A549 (cell line): ENCODE measurements at regions not wholly inside any gene's neighbourhood (a gene's known extent, or its start where the extent isn't known, plus 50 kb on each side); places are given as distances from the start of the nearest gene placed in this dataset.

Experiments
- ATAC-seq, 2 experiments: fragments of 200-7000 bp in 1 of 2; fragments of >200 bp in 1 of 2; cut with Nextera tagmentation in 1 of 2; cut with Tn5 transposase in 1 of 2; 3 replicates each; pipeline versions ENCODE4 v1.8.0 to v1.9.1; 2018 to 2020; ENCODE audit warnings: mild to moderate bottlenecking in 1 of 2, moderate library complexity in 1 of 2
- CTCF ChIA-PET: fragments of 300-600 bp; sonication (Branson Sonifier 250); formaldehyde crosslinking; extraction: SDS; loops from one replicate; lab custom pipeline; 2021; ENCODE audit warnings: antibody characterized with exemption, inconsistent platforms; lab: Yijun Ruan, JAX
- POLR2A ChIA-PET: fragments of 350-600 bp; formaldehyde crosslinking; extraction: SDS; loops from one replicate; lab custom pipeline; 2021; ENCODE audit warnings: antibody characterized with exemption, inconsistent platforms; lab: Yijun Ruan, JAX
- DNase-seq, 2 experiments: peaks; one replicate each; pipeline versions ENCODE4 v3.0.0 to v3.0.0-alpha.2; 2011 to 2016; ENCODE audit warnings: low read depth in 1 of 2, low spot score in 1 of 2
- FAIRE-seq: peaks from 2 replicates; lab custom pipeline; 2011; peaks lifted over from hg19 to GRCh38; lab: Jason Lieb, UNC
- H3K27ac ChIP-seq, 2 experiments: fragments of >200 bp; sonication (Bioruptor Twin); formaldehyde crosslinking; 3 replicates each; pipeline ENCODE4 v1.5.1; 2016 to 2017
- H3K4me1 ChIP-seq: fragments of >200 bp; sonication (Bioruptor Twin); formaldehyde crosslinking; 3 replicates; pipeline ENCODE4 v1.6.1; 2016
- H3K4me2 ChIP-seq: fragments of >200 bp; sonication (Bioruptor Twin); formaldehyde crosslinking; 3 replicates; pipeline ENCODE4 v1.6.1; 2016
- H3K4me3 ChIP-seq: fragments of >200 bp; sonication (Bioruptor Twin); formaldehyde crosslinking; 3 replicates; pipeline ENCODE4 v1.5.1; 2016
- H3K9me3 ChIP-seq: fragments of >200 bp; sonication (Bioruptor Twin); formaldehyde crosslinking; 3 replicates; pipeline ENCODE4 v1.6.1; 2016
- BCL3 ChIP-seq: fragments of >200 bp; sonication (Bioruptor Twin); formaldehyde crosslinking; IDR thresholded peaks from 3 replicates; pipeline ENCODE4 v1.6.1; 2016
- CEBPB ChIP-seq, 2 experiments: fragments of >200 bp in 1 of 2; sonication (Bioruptor Twin) in 1 of 2; formaldehyde crosslinking in 1 of 2; IDR thresholded peaks; 2 replicates each; pipeline ENCODE4 v1.6.1; 2012 to 2016
- CHD2 ChIP-seq: fragments of 150-350 bp; IDR thresholded peaks from 2 replicates; pipeline ENCODE4 v1.6.1; 2014; ENCODE audit warnings: low read length; ENCODE audit not compliant: partially characterized antibody
- E2F6 ChIP-seq: IDR thresholded peaks from 2 replicates; pipeline ENCODE4 v1.6.1; 2012; ENCODE audit warnings: low read depth, borderline replicate concordance
- EHMT2 ChIP-seq: fragments of 200-600 bp; sonication (generic); IDR thresholded peaks from 2 replicates; pipeline ENCODE4 v1.6.1; 2016; ENCODE audit warnings: antibody characterized with exemption, low read depth, mild to moderate bottlenecking, moderate library complexity
- FOSB ChIP-seq: fragments of 250-450 bp; sonication (Bioruptor Pico); IDR thresholded peaks from 2 replicates; pipeline ENCODE4 v1.5.0; 2020; ENCODE audit warnings: mild to moderate bottlenecking, moderate library complexity
- PHF8 ChIP-seq: fragments of 200-600 bp; sonication (generic); IDR thresholded peaks from 2 replicates; pipeline ENCODE4 v1.6.1; 2016; ENCODE audit warnings: low read depth, mild to moderate bottlenecking, antibody characterized with exemption, moderate library complexity, borderline replicate concordance
- POLR2A ChIP-seq: IDR thresholded peaks from 2 replicates; pipeline ENCODE4 v1.6.1; 2012; ENCODE audit warnings: mild to moderate bottlenecking, low read length
- POLR2AphosphoS2 ChIP-seq: conservative IDR thresholded peaks from 2 replicates; pipeline ENCODE4 v1.6.1; 2012; ENCODE audit warnings: low read length, improper control_type of control experiment, inconsistent platforms
- RNF2 ChIP-seq: fragments of 200-600 bp; sonication (generic); IDR thresholded peaks from 2 replicates; pipeline ENCODE4 v1.6.1; 2016; ENCODE audit warnings: low read depth, mild to moderate bottlenecking, antibody characterized with exemption, moderate library complexity, borderline replicate concordance
- SREBF2 ChIP-seq: fragments of 450-650 bp; IDR thresholded peaks from 2 replicates; pipeline ENCODE4 v1.6.1; 2014; ENCODE audit warnings: mild to moderate bottlenecking, moderate library complexity
- TP53 ChIP-seq: fragments of 250-450 bp; sonication (Bioruptor Pico); IDR thresholded peaks from 2 replicates; pipeline ENCODE4 v1.5.0; 2021; ENCODE audit warnings: mild to moderate bottlenecking, moderate library complexity
- ZC3H11A ChIP-seq: fragments of 450-650 bp; IDR thresholded peaks from 2 replicates; pipeline ENCODE4 v1.6.1; 2014; ENCODE audit warnings: antibody characterized with exemption, mild to moderate bottlenecking
- ZNF302 ChIP-seq: fragments of 250-450 bp; sonication (Bioruptor Pico); IDR thresholded peaks from 2 replicates; pipeline ENCODE4 v1.9.0; 2021; ENCODE audit warnings: inconsistent platforms, mild to moderate bottlenecking, moderate library complexity
- ZSCAN20 ChIP-seq: fragments of 250-450 bp; sonication (Bioruptor Pico); IDR thresholded peaks from 2 replicates; pipeline ENCODE4 v1.8.0; 2022; ENCODE audit warnings: mild to moderate bottlenecking, moderate library complexity
- WGBS: methylation state at CpG from one replicate; pipeline ENCODE4 v1.1.6; 2017; ENCODE audit errors: missing lambda C conversion rate; 5-methylcytosine and 5-hydroxymethylcytosine counted together
- TF ChIP-seq, protein P1 (sequence below): fragments of 250-450 bp; sonication (Bioruptor Pico); IDR thresholded peaks from 2 replicates; pipeline ENCODE4 v1.5.0; 2020; ENCODE audit warnings: low read depth, mild to moderate bottlenecking, moderate library complexity
- TF ChIP-seq, protein P2 (sequence below): fragments of 450-650 bp; IDR thresholded peaks from 2 replicates; pipeline ENCODE4 v1.6.1; 2014; ENCODE audit warnings: antibody characterized with exemption
- TF ChIP-seq, protein P3 (sequence below): IDR thresholded peaks from 2 replicates; pipeline ENCODE4 v1.6.1; 2012

GRCh38 chr16:66189951-66190350 is 176.5 kb upstream of the CDH5 start:
- ChIA-PET CTCF (no interaction called here), POLR2A (no interaction called here)
- H3K4me3 ChIP-seq, result no peak overlapping the region
- 53% methylated on average over 4 of the region's 4 CpGs for WGBS
- DNase-seq (no peak), ATAC-seq (no peak), FAIRE-seq (no peak)
- no peak overlapping the region for H3K4me2 ChIP-seq
- H3K9me3 ChIP-seq, result no peaks in the 10 kb centered on the region
- no peak overlapping the region for H3K27ac ChIP-seq
- TF ChIP-seq BCL3 (no peak), FOSB (CRISPR knock-in tag) (no peak), POLR2A (no peak), ZC3H11A (no peak), E2F6 (no peak), CEBPB (IDR thresholded peaks at IDR 0.05) (no peak), ZSCAN20 (CRISPR knock-in tag) (no peak)
- TF ChIP-seq, protein P1, sequence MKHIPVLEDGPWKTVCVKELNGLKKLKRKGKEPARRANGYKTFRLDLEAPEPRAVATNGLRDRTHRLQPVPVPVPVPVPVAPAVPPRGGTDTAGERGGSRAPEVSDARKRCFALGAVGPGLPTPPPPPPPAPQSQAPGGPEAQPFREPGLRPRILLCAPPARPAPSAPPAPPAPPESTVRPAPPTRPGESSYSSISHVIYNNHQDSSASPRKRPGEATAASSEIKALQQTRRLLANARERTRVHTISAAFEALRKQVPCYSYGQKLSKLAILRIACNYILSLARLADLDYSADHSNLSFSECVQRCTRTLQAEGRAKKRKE (CRISPR knock-in tag), result no peak
- TF ChIP-seq, protein P2, sequence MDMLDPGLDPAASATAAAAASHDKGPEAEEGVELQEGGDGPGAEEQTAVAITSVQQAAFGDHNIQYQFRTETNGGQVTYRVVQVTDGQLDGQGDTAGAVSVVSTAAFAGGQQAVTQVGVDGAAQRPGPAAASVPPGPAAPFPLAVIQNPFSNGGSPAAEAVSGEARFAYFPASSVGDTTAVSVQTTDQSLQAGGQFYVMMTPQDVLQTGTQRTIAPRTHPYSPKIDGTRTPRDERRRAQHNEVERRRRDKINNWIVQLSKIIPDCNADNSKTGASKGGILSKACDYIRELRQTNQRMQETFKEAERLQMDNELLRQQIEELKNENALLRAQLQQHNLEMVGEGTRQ, result no peak
- TF ChIP-seq, protein P3, sequence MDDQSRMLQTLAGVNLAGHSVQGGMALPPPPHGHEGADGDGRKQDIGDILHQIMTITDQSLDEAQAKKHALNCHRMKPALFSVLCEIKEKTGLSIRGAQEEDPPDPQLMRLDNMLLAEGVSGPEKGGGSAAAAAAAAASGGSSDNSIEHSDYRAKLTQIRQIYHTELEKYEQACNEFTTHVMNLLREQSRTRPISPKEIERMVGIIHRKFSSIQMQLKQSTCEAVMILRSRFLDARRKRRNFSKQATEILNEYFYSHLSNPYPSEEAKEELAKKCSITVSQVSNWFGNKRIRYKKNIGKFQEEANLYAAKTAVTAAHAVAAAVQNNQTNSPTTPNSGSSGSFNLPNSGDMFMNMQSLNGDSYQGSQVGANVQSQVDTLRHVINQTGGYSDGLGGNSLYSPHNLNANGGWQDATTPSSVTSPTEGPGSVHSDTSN, result no peak
- no peaks in the 10 kb centered on the region for H3K4me1 ChIP-seq

DNA sequence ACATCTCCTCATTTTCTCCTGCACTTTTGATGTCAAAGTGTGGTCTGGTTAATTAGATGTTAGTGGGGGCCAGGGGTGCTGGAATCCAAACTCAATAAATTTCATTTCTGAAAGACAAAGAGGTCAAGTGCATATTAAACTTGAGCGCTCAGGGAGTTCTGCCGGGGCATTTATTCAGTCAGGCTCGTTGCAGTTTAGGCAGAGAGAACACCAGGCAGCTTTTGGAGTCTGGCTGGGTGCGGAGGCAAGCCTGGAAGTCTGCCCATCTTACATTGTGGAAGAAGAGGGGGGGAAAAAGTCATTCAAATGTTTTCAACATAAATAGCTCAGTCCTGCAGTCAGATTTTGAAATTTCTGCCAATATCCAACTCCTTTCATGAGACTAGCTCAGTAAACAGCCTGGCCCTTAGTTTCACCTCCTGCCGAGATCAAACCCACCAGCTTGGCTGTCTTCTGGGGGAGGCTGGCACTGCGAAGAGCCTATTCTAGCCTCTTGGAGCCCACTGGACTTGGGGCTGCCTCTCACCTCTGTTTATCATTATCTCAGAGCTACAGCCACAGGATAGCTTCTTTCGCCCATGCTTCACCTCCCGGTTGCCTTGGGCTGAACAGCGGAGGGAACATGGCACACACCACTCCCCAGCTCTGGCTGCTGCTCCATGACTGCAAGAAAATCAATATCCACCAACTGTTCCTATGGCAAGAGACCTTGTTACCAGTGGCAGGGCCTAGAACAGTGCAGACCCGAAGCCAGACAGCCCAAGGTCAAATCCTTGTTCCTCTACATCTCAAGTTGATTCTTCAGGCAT is 177.4 kb upstream of the CDH5 start:
- no peak for TF ChIP-seq POLR2A
- no peak for TF ChIP-seq CHD2
- no peak for TF ChIP-seq EHMT2
- no peak for TF ChIP-seq PHF8
- no peak for TF ChIP-seq ZNF302 (CRISPR knock-in tag)
- TF ChIP-seq, protein P3, result no peak
- TF ChIP-seq, protein P1 (CRISPR knock-in tag), result no peak
- no peak for TF ChIP-seq POLR2AphosphoS2
- TF ChIP-seq SREBF2, result no peak
- TF ChIP-seq RNF2, result no peak
- no peak for TF ChIP-seq TP53 (CRISPR knock-in tag)
- FAIRE-seq (no peak), ATAC-seq (no peak), DNase-seq (no peak)
- H3K9me3 ChIP-seq, result no peaks in the 10 kb centered on the region
- no peak overlapping the region for H3K27ac ChIP-seq
- H3K4me1 ChIP-seq, result no peaks in the 10 kb centered on the region
- POLR2A ChIA-PET, result no interaction called here
- 23% methylated on average over 10 of the region's 10 CpGs for WGBS
- no peak overlapping the region for H3K4me2 ChIP-seq
- H3K4me3 ChIP-seq, result no peak overlapping the region
- CTCF ChIA-PET, result no interaction called here
